Cardiac fibroblast (primary cell): ENCODE measurements at regions not wholly inside any gene's neighbourhood (a gene's known extent, or its start where the extent isn't known, plus 50 kb on each side); places are given as distances from the start of the nearest gene placed in this dataset.
A peak's percentile ranks its signal among the peaks of the same experiment; 100 is the strongest.
"Not testable (repeated sequence)": the region's sequence is repeated elsewhere in the genome, so short reads cannot be mapped to it uniquely, and the experiment has no call there.

Experiments used
- DNase-seq, 2 donors: peaks; one replicate each; pipeline versions ENCODE4 v3.0.0 to v3.0.0-alpha.2; 2010; ENCODE audit warnings: low read depth in 2 of 2
- H3K4me3 ChIP-seq, 2 donors: replicated peaks in 1 of 2; 1 replicate in 1 of 2; 2 replicates in 1 of 2; pipeline ENCODE4 v1.5.1; 2011; ENCODE audit warnings: low read depth in 2 of 2, low read length in 2 of 2, mild to moderate bottlenecking in 2 of 2, moderate library complexity in 1 of 2
- TF ChIP-seq, protein P1 (sequence below): IDR thresholded peaks from one replicate; pipeline ENCODE4 v1.5.1; 2011; ENCODE audit warnings: low read depth, mild to moderate bottlenecking, low read length, inconsistent platforms

DNA sequence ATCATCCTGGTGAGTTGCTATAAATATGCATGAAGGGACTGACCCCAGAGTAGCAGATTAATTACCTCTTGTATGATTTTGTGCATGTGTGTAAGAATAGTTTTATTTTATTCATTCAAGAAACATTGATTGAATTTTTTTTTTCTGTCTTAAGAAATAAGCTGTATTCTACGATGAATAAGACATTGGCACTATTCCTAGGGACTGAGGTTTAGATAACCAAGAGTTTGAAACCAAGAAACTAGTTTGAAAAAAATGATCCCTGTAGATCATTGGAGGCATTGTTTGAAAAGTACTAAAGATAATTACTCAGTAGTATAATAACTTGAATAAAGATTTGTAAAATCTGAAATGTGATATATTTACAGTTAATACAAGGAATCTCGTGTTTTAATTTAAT is 1086.9 kb downstream of the PCDH7 start:
- peak; percentile 11 to 49 for DNase-seq
- TF ChIP-seq, protein P1, sequence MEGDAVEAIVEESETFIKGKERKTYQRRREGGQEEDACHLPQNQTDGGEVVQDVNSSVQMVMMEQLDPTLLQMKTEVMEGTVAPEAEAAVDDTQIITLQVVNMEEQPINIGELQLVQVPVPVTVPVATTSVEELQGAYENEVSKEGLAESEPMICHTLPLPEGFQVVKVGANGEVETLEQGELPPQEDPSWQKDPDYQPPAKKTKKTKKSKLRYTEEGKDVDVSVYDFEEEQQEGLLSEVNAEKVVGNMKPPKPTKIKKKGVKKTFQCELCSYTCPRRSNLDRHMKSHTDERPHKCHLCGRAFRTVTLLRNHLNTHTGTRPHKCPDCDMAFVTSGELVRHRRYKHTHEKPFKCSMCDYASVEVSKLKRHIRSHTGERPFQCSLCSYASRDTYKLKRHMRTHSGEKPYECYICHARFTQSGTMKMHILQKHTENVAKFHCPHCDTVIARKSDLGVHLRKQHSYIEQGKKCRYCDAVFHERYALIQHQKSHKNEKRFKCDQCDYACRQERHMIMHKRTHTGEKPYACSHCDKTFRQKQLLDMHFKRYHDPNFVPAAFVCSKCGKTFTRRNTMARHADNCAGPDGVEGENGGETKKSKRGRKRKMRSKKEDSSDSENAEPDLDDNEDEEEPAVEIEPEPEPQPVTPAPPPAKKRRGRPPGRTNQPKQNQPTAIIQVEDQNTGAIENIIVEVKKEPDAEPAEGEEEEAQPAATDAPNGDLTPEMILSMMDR: no peak
- no peak overlapping the region for H3K4me3 ChIP-seq

DNA sequence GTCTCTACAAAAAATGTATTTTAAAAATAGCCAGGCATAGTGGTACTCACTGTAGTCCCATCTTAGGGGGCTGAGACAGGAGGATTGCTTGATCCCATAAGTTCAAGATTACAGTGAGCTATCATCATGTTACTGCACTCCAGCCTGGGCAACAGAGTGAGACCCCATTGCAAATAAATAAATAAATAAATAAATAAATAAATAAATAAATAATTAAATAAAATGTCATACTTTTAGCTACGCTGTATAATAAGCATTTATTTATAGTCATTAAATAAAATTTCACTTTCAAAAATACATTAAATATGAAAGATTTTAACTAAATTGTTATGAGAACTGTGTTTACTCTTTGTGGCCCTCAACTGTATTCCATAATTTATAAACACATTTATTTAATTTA is 1124.2 kb downstream of the PCDH7 start:
- TF ChIP-seq, protein P1: no peak
- no peak for DNase-seq
- H3K4me3 ChIP-seq: no peak overlapping the region

DNA sequence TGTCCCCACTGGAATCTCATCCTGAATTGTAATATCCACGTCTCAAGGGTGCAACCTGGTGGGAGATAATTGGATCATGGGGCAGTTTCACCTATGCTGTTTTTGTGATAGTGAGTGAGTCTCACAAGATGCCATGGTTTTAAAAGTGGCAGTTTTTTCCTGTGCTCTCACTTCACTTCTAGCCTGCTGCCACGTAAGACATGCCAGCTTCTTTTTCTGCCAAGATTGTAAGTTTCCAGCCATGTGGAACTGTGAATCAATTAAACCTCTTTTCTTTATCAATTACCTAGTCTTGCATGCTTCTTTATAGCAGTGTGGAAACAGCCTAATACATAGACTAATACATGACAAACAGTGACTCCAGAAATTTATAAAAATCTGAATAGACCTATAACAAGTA is 1131.8 kb downstream of the PCDH7 start:
- TF ChIP-seq, protein P1: no peak
- no peak overlapping the region for H3K4me3 ChIP-seq
- no peak for DNase-seq

DNA sequence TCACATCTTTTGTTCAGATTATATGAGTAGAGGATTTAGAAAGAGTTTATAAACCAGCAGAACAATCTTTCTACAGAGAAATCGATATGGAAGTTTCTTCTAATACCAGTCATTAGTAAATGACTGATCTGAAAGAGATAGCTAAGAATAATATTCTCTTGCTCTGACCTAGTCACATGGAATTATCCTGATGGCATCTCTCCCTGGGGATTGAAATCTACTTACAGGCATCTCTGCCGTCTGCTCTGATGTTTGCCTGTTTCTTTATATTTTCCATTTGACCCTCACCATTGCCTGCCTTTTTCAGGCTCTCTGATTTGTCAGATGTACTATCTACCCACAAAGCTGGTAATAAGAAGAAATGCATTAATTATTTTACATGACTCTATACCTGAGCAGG is 1157.3 kb downstream of the PCDH7 start:
- no peak overlapping the region for H3K4me3 ChIP-seq
- DNase-seq: no peak
- TF ChIP-seq, protein P1: no peak

DNA sequence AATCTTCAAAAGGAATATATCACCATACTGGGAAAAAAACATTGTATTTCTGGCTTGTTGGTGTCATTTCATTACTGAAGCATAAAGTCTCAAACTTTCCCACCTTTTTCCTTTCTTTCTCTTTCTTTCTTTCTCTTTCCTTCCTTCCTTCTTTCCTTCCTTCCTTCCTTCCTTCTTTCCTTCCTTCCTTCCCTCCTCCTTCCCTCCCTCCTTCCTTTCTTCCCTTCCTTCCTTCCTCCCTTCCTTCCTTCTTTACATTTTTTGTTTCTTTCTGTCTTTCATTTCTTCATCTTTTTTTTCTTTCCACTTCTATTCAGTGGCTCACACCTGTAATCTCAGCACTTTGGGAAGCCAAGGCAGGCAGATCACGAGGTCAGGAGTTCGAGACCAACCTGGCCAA is 1160.7 kb downstream of the PCDH7 start:
- not testable (repeated sequence) for DNase-seq, H3K4me3 ChIP-seq

DNA sequence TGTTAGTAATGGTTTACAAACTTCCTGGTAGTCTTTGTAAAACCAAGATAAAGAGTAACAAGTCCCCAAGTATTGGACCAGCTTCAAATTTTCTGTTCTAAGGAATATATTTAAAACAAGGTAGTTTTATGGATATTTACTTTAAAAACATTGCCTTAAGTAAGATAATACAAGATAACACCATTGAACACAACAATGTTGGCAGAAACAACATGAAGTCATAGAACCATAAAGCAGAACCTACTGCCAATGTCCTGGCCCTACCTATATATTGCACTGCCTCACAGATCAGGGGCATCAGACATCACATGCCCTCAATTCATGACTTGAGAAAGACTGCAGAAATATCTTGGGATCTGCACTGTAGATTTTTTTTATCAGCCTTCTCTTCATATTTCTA is 1176.2 kb downstream of the PCDH7 start:
- DNase-seq: no peak
- H3K4me3 ChIP-seq: no peak overlapping the region
- TF ChIP-seq, protein P1: no peak

DNA sequence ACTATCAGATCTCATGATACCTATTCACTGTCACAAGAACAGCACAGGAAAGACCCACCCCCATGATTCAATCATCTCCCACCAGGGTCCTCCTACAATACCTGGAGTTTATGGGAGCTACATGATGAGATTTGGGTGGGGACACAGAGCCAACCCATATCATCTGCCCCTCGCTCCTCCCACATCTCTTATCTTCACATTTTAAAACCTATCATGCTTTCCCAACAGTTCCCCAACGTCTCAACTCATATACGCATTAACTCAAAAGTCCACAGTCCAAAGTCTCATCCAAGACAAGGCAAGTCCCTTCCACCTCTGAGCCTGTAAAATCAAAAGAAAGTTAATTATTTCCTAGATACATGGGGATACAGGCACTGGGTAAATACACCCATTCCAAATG is 1185.2 kb downstream of the PCDH7 start:
- TF ChIP-seq, protein P1: no peak
- no peak for DNase-seq
- H3K4me3 ChIP-seq: no peak overlapping the region
